22Rv1 (cell line): ENCODE measurements at regions not wholly inside any gene's neighbourhood (a gene's known extent, or its start where the extent isn't known, plus 50 kb on each side); places are given as distances from the start of the nearest gene placed in this dataset.

Experiments
- H3K27ac ChIP-seq: fragments of 450-650 bp; 2 replicates; pipeline ENCODE4 v1.5.1; 2017
- CTCF ChIP-seq: fragments of 450-650 bp; IDR thresholded peaks from 2 replicates; pipeline ENCODE4 v1.5.1; 2017; ENCODE audit warnings: mild to moderate bottlenecking
- ZFX ChIP-seq: fragments of 450-650 bp; IDR thresholded peaks from 2 replicates; pipeline ENCODE4 v1.6.1; 2017; ENCODE audit warnings: antibody characterized with exemption, borderline replicate concordance

GRCh38 chr2:189937691-189938090, 124.8 kb downstream of the MSTN start:
- no peak for TF ChIP-seq CTCF
- no peak for TF ChIP-seq ZFX
- no peak overlapping the region for H3K27ac ChIP-seq

GRCh38 chr2:189933911-189934399, 128.6 kb downstream of the MSTN start:
- no peak overlapping the region for H3K27ac ChIP-seq
- no peak for TF ChIP-seq CTCF
- TF ChIP-seq ZFX = no peak

- no peak overlapping the region for H3K27ac ChIP-seq
- no peak for TF ChIP-seq ZFX
- TF ChIP-seq CTCF = no peak
These were observed 129.5 kb downstream of the MSTN start for GRCh38 chr2:189933041-189933440.

GRCh38 chr2:189927823-189928222, 134.7 kb downstream of the MSTN start:
- H3K27ac ChIP-seq = no peak overlapping the region
- TF ChIP-seq ZFX (no peak), CTCF (no peak)
